ENCODE measurements at regions not wholly inside any gene's neighbourhood (a gene's known extent, or its start where the extent isn't known, plus 50 kb on each side); places are given as distances from the start of the nearest gene placed in this dataset.
"Not testable (repeated sequence)": the region's sequence is repeated elsewhere in the genome, so short reads cannot be mapped to it uniquely, and the experiment has no call there.

DNA sequence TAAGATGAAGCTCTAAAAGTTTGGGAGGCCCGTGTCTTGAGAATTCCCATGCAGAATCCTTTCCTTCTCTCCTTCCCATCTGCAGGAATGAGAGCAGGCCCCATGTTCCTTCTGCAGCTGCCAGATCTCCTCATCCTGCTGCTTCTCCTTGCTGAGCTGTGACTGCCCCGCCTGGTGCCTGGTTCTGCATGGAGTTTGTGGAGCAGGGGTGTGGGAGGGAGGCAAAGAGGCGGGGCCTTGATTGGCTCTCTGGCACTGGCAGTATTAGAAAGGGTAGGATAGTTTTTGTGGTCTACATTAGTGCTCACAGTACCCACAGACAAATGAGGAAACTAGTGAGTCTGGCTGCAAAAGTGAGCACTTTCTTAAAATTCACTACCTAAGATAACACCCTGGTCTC lies 91.1 kb upstream of the CLPB start:
- H3K4me3 ChIP-seq (ENCODE audit: control insufficient read depth, low read depth, low read length) = no peak overlapping the region
- no peak for DNase-seq (ENCODE audit: low read depth)
- TF ChIP-seq, protein P1, sequence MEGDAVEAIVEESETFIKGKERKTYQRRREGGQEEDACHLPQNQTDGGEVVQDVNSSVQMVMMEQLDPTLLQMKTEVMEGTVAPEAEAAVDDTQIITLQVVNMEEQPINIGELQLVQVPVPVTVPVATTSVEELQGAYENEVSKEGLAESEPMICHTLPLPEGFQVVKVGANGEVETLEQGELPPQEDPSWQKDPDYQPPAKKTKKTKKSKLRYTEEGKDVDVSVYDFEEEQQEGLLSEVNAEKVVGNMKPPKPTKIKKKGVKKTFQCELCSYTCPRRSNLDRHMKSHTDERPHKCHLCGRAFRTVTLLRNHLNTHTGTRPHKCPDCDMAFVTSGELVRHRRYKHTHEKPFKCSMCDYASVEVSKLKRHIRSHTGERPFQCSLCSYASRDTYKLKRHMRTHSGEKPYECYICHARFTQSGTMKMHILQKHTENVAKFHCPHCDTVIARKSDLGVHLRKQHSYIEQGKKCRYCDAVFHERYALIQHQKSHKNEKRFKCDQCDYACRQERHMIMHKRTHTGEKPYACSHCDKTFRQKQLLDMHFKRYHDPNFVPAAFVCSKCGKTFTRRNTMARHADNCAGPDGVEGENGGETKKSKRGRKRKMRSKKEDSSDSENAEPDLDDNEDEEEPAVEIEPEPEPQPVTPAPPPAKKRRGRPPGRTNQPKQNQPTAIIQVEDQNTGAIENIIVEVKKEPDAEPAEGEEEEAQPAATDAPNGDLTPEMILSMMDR (IDR thresholded peaks at IDR 0.05; ENCODE audit: control insufficient read depth, insufficient read depth, low read depth, low read length, missing control alignments) = no peak

DNA sequence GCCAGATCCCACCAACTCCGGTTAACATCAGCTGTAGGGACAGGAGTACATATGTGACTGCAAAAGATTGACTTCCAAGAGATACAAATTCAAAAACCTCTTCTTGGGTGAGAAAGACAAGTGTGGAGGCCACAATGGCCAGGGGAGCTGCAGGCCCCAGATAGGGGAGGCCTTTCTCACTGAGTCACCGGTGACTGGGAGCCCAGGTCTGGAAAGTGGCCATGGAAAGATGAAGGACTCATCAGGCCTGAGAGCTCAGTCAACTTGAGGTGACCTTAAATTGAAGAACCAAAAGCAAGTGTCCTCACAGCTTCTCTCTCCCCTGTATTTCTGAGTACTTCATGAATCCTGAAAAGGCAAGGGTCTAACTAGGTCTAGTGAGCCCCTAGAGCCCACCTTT lies 90.4 kb upstream of the CLPB start:
- TF ChIP-seq, protein P1 (IDR thresholded peaks at IDR 0.05; ENCODE audit: control insufficient read depth, insufficient read depth, low read depth, low read length, missing control alignments) = no peak
- no peak overlapping the region for H3K4me3 ChIP-seq (ENCODE audit: control insufficient read depth, low read depth, low read length)
- peak; percentile 16 for DNase-seq (ENCODE audit: low read depth)

DNA sequence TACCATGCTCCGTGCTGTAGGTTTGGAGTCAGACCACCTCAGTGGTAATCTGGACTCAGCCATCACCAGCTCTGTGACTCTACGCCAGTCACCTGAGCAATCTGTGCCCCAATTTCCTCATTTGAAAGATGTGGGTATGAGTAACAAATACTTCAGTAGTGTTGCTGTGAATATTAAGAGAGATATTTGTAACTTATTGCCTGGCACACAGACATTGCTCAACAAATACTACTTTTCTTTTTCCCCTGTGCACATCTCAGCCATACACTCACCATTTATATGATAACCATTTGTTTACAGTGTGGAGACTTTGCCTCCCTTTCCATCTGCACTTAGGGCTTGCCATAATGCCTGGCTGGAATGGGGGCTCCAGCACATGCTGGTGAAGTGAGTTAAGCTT lies 89.7 kb upstream of the CLPB start:
- no peak overlapping the region for H3K4me3 ChIP-seq (ENCODE audit: control insufficient read depth, low read depth, low read length)
- no peak for DNase-seq (ENCODE audit: low read depth)
- TF ChIP-seq, protein P1 (IDR thresholded peaks at IDR 0.05; ENCODE audit: control insufficient read depth, insufficient read depth, low read depth, low read length, missing control alignments) = no peak

DNA sequence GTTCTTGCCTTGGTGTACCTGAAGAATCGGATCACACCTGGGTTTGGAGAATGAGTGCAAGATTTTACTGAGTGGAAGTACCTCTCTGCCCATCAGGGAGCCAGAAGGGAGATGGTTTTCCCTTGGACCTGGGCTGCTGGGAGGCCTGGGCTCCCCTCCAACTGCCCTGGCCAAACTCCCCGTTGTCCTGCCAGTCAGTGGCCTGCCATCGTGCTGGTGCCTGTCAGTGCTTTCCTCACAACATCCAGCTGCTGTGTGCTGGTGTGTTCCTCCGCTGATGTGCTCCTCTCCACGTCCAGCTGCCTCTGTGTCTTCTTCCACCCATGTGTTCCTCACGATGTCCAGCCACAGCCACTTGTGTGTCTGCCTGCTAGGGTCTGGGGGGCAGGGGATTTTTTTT lies 87.9 kb upstream of the CLPB start:
- TF ChIP-seq, protein P1 (IDR thresholded peaks at IDR 0.05; ENCODE audit: control insufficient read depth, insufficient read depth, low read depth, low read length, missing control alignments) = no peak
- DNase-seq (ENCODE audit: low read depth) = no peak
- no peak overlapping the region for H3K4me3 ChIP-seq (ENCODE audit: control insufficient read depth, low read depth, low read length)

DNA sequence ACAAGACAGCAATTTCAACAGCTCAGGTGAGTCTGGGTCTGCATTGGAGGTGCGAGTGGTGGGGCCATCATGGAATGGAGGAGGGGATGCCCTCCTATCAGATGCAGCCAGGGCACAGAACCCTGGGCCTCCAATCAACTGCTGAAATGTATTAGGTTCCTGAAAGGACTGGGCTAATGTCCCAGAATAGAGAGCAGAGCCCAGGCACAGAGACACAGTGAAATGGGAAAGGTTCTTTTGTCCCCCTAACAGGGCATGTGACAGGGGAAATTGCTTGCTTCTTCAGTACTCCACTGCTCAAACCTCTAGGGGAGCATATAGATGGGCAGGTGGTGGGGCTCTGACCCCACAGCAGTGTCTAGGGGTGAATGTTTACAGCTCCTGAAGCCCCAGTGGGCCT lies 87.3 kb upstream of the CLPB start:
- no peak for DNase-seq (ENCODE audit: low read depth)
- TF ChIP-seq, protein P1 (IDR thresholded peaks at IDR 0.05; ENCODE audit: control insufficient read depth, insufficient read depth, low read depth, low read length, missing control alignments) = no peak
- H3K4me3 ChIP-seq (ENCODE audit: control insufficient read depth, low read depth, low read length) = no peak overlapping the region

DNA sequence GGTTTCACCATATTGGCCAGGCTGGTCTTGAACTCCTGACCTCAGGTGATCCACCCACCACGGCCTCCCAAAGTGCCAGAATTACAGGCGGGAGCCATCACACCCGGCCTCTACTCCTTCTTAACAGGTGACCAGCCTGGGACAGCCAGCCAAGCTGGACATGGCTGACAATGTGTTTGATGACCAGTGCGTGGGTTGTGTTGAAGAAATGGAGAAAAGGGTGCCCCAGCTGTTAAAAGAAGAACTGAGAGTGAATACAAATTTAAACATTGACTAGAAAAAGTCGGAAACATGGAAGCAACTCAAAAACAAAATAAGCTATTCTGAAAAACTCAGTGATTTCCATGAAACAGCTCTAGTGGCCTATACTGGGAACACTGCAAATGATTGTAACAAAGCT lies 86.5 kb upstream of the CLPB start:
- TF ChIP-seq, protein P1 (IDR thresholded peaks at IDR 0.05; ENCODE audit: control insufficient read depth, insufficient read depth, low read depth, low read length, missing control alignments) = no peak
- DNase-seq (ENCODE audit: low read depth) = no peak
- H3K4me3 ChIP-seq (ENCODE audit: control insufficient read depth, low read depth, low read length) = no peak overlapping the region

DNA sequence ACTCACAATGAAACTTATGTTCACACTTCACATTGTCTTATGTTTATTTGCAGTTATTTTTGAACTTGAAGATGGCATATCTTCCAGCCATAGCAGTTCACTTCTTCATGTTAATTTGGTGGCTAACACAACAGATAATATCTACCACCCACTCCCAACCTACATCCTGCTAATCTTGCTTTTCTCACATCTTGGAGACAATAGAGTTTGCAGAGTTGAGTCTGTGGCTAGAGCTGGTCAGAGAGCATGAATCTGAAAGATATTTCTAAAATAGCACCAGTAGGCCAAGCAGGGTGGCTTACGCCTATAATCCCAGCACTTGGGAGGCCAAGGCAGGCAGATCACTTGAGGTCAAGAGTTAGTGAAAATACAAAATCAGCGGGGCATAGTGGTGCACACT lies 85.6 kb upstream of the CLPB start:
- H3K4me3 ChIP-seq (ENCODE audit: control insufficient read depth, low read depth, low read length); DNase-seq (ENCODE audit: low read depth): not testable (repeated sequence)

Data from AG09309 (cell line).